ENCODE measurements at regions not wholly inside any gene's neighbourhood (a gene's known extent, or its start where the extent isn't known, plus 50 kb on each side); places are given as distances from the start of the nearest gene placed in this dataset.

DNA sequence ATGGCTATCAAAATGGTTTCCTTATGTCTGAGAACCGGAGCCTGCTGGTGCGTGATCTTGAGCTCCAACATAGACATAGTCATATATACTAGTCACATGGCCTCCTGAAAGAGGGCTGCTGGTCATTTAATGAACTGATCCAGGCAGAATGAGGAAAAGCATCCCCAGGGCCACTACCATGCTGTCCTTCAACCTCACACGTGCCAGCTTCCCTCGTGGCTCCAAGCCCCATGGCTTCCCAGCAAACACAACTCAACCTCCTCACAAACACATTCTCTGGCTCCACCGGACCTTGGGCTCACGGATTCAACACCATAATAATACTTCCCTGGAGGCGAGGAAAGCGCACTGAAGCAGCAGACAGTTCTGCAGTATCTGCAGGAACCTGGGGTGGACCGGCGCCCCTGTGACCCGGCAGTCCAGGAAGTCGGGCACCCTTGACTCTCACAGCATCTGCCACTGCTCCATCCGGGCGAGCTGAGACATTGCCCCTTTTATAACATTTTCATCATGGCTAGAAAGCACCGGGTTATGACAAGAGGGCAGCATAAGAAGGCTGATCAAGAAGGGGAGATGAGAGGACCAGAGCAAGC, 57.2 kb upstream of the CDH5 start:
- TF ChIP-seq, protein P1, sequence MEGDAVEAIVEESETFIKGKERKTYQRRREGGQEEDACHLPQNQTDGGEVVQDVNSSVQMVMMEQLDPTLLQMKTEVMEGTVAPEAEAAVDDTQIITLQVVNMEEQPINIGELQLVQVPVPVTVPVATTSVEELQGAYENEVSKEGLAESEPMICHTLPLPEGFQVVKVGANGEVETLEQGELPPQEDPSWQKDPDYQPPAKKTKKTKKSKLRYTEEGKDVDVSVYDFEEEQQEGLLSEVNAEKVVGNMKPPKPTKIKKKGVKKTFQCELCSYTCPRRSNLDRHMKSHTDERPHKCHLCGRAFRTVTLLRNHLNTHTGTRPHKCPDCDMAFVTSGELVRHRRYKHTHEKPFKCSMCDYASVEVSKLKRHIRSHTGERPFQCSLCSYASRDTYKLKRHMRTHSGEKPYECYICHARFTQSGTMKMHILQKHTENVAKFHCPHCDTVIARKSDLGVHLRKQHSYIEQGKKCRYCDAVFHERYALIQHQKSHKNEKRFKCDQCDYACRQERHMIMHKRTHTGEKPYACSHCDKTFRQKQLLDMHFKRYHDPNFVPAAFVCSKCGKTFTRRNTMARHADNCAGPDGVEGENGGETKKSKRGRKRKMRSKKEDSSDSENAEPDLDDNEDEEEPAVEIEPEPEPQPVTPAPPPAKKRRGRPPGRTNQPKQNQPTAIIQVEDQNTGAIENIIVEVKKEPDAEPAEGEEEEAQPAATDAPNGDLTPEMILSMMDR (IDR thresholded peaks at IDR 0.05), result no peak
- no peak for TF ChIP-seq POLR2A (IDR thresholded peaks at IDR 0.05)
